ENCODE measurements at regions not wholly inside any gene's neighbourhood (a gene's known extent, or its start where the extent isn't known, plus 50 kb on each side); places are given as distances from the start of the nearest gene placed in this dataset.

- intact Hi-C loops (cut with DNase I): no loop called here
- H3K27ac ChIP-seq: no peak overlapping the region
- H3K9me3 ChIP-seq: no peaks in the 10 kb centered on the region
- H3K4me1 ChIP-seq: peaks cover 5% of the 10 kb centered on the region
- H3K36me3 ChIP-seq (ENCODE audit: insufficient read depth in 1 of 2, low read depth in 1 of 2): no peaks in the 10 kb centered on the region
- DNase-seq: no peak
- 71 to 79% (median 77%) methylated on average over 3 of the region's 3 CpGs for WGBS, 3 donors
- TF ChIP-seq CTCF (IDR thresholded peaks at IDR 0.05): no peak
- no peak for ATAC-seq
- H3K4me3 ChIP-seq: no peak overlapping the region
- H3K27me3 ChIP-seq (ENCODE audit: insufficient read depth in 3 of 3, low read length in 2 of 3): no peaks in the 10 kb centered on the region
These were observed 98.0 kb downstream of the ENC1 start for GRCh38 chr5:74542482-74542881.

GRCh38 chr5:74541381-74541781 lies 99.1 kb downstream of the ENC1 start:
- DNase-seq (no peak), ATAC-seq (no peak)
- no peaks in the 10 kb centered on the region for H3K27me3 ChIP-seq (ENCODE audit: insufficient read depth in 3 of 3, low read length in 2 of 3)
- peaks cover 6% of the 10 kb centered on the region for H3K4me1 ChIP-seq
- no peaks in the 10 kb centered on the region for H3K9me3 ChIP-seq
- intact Hi-C loops (cut with DNase I): no loop called here
- no peak for TF ChIP-seq CTCF (IDR thresholded peaks at IDR 0.05)
- no peak overlapping the region for H3K4me3 ChIP-seq
- H3K36me3 ChIP-seq (ENCODE audit: insufficient read depth in 1 of 2, low read depth in 1 of 2): no peaks in the 10 kb centered on the region
- 78 to 88% (median 80%) methylated on average over 1 of the region's 1 CpG for WGBS, 3 donors
- no peak overlapping the region for H3K27ac ChIP-seq

DNA sequence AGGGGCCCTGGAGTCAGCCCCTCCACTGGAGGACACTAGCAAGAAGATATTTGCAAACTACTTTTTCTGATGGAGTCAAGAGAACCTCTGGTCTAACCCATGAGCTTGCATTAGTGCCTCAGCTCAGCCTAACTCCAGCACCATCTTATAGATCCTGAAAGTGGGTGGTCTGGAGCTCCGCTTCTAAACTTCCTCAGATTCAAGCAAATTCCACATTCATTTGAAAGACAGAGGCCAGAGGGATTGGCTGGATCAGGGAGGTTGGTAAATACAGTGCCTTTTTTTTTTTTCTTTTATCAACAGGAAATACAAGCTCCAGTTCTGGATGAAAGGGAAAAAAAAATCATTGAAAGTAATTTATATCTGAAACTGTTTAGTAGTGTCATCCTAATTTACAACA lies 99.9 kb downstream of the ENC1 start:
- DNase-seq (no peak), ATAC-seq (no peak)
- H3K4me1 ChIP-seq: peaks cover 6% of the 10 kb centered on the region
- no peak overlapping the region for H3K27ac ChIP-seq
- 79 to 96% (median 86%) methylated on average over 1 of the region's 1 CpG for WGBS, 3 donors
- H3K9me3 ChIP-seq: no peaks in the 10 kb centered on the region
- no peak overlapping the region for H3K4me3 ChIP-seq
- H3K36me3 ChIP-seq (ENCODE audit: insufficient read depth in 1 of 2, low read depth in 1 of 2): no peaks in the 10 kb centered on the region
- no peaks in the 10 kb centered on the region for H3K27me3 ChIP-seq (ENCODE audit: insufficient read depth in 3 of 3, low read length in 2 of 3)
- intact Hi-C loops (cut with DNase I): no loop called here
- TF ChIP-seq CTCF (IDR thresholded peaks at IDR 0.05): no peak

GRCh38 chr5:74539986-74540385 lies 100.5 kb downstream of the ENC1 start:
- intact Hi-C loops (cut with DNase I): no loop called here
- Histone ChIP-seq H3K27me3 (ENCODE audit: insufficient read depth in 3 of 3, low read length in 2 of 3) (no peaks in the 10 kb centered on the region), H3K4me3 (no peak overlapping the region), H3K4me1 (peaks cover 6% of the 10 kb centered on the region), H3K9me3 (peaks cover 6% of the 10 kb centered on the region), H3K27ac (no peak overlapping the region), H3K36me3 (ENCODE audit: insufficient read depth in 1 of 2, low read depth in 1 of 2) (no peaks in the 10 kb centered on the region)
- WGBS, 3 donors: 56 to 86% (median 70%) methylated on average over 7 of the region's 7 CpGs
- DNase-seq: no peak
- TF ChIP-seq CTCF (IDR thresholded peaks at IDR 0.05): no peak
- ATAC-seq: no peak

GRCh38 chr5:74538206-74538661 lies 102.3 kb downstream of the ENC1 start:
- intact Hi-C loops (cut with DNase I): no loop called here
- DNase-seq (peak; percentile 54 to 78), ATAC-seq (peak; percentile 49 to 83 (median 75))
- Histone ChIP-seq H3K9me3 (peaks cover 18% of the 10 kb centered on the region), H3K27ac (no peak overlapping the region), H3K36me3 (ENCODE audit: insufficient read depth in 1 of 2, low read depth in 1 of 2) (no peaks in the 10 kb centered on the region), H3K4me1 (peaks cover 6% of the 10 kb centered on the region), H3K4me3 (no peak overlapping the region), H3K27me3 (ENCODE audit: insufficient read depth in 3 of 3, low read length in 2 of 3) (no peaks in the 10 kb centered on the region)
- WGBS, 3 donors: 38 to 58% (median 38%) methylated on average over 3 of the region's 3 CpGs
- TF ChIP-seq CTCF (IDR thresholded peaks at IDR 0.05): no peak
